ENCODE measurements at regions not wholly inside any gene's neighbourhood (a gene's known extent, or its start where the extent isn't known, plus 50 kb on each side); places are given as distances from the start of the nearest gene placed in this dataset.
A peak's percentile ranks its signal among the peaks of the same experiment; 100 is the strongest.

DNA sequence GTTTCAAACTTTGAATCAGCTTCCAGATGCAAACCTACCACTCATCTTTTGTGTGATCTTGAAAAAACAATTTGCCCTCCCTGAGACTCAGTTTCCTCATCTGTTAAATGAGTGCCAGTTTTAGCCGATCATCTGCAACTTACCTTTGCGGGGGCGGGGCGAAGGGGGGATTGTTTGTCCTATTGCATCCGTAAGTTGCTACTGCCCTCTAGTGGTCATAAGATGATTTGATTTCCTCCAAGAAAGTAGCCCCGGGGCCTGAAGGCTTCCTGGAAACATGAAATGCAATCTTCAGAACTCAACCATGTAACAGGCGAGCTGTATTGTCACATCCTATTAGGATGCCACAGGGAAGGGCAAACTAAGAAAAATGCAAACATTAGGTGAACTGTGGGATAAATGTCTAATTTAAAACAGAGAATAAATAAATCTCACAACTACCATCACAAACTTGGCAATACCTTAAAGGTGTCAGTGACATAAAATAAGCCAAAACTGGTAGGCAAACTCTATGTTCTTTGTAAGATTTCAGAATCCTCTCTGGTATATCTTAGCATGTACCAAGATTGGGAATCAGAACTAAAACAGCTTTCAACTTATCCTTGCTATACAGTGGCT lies 63.5 kb upstream of the CLDN18 start:
- TF ChIP-seq, protein P1, sequence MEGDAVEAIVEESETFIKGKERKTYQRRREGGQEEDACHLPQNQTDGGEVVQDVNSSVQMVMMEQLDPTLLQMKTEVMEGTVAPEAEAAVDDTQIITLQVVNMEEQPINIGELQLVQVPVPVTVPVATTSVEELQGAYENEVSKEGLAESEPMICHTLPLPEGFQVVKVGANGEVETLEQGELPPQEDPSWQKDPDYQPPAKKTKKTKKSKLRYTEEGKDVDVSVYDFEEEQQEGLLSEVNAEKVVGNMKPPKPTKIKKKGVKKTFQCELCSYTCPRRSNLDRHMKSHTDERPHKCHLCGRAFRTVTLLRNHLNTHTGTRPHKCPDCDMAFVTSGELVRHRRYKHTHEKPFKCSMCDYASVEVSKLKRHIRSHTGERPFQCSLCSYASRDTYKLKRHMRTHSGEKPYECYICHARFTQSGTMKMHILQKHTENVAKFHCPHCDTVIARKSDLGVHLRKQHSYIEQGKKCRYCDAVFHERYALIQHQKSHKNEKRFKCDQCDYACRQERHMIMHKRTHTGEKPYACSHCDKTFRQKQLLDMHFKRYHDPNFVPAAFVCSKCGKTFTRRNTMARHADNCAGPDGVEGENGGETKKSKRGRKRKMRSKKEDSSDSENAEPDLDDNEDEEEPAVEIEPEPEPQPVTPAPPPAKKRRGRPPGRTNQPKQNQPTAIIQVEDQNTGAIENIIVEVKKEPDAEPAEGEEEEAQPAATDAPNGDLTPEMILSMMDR (IDR thresholded peaks at IDR 0.05): peak; percentile 47 to 72 (median 64)
- TF ChIP-seq POLR2A (IDR thresholded peaks at IDR 0.05): no peak

Data from heart left ventricle (tissue), 13 donors.